Left colon (tissue), 2 donors: ENCODE measurements at regions not wholly inside any gene's neighbourhood (a gene's known extent, or its start where the extent isn't known, plus 50 kb on each side); places are given as distances from the start of the nearest gene placed in this dataset.
A peak's percentile ranks its signal among the peaks of the same experiment; 100 is the strongest.
"Not testable (repeated sequence)": the region's sequence is repeated elsewhere in the genome, so short reads cannot be mapped to it uniquely, and the experiment has no call there.

ENCODE experiments used
- ATAC-seq: fragments of 200-7000 bp; cut with Tn5 transposase; one replicate; pipeline ENCODE4 v1.9.1; 2020; ENCODE audit warnings: mild to moderate bottlenecking, moderate library complexity
- DNase-seq, 2 donors: peaks; one replicate each; pipeline ENCODE4 v3.0.0-alpha.2; 2020
- intact Hi-C, 2 donors: fragments of 100-400 bp; cut with DNase I in 1 of 2; cut with micrococcal nuclease in 1 of 2; formaldehyde crosslinking; loops; one replicate each; pipeline versions ENCODE4 v1.11.2 to v1.14.0; 2022; cut with DNase I, micrococcal nuclease
- donor health status: DM: no; HTN: no; CAD: no.
- donor health status: DM: yes; HTN: yes; CAD: no.

DNA sequence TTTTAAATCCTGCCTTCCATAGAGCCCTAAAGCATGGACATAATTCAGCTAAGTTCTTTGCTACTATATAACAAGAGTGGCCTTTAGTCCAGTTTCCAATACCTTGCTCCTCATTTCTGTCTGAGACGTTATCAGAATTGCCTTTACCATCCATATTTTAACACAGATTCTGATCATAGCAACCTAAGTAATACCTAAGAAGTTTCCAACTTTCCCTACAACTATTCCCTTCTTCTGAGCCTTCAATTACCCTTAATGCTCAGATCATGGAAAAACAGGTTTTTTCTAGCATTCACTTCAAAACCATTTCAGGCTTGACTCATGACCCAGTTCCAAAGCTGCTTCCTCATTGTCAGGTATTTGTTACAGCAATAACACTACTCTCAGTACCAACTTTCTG is 367.1 kb downstream of the C6orf118 start:
- no peak for DNase-seq
- ATAC-seq, result no peak
- intact Hi-C loops, result no loop called here

DNA sequence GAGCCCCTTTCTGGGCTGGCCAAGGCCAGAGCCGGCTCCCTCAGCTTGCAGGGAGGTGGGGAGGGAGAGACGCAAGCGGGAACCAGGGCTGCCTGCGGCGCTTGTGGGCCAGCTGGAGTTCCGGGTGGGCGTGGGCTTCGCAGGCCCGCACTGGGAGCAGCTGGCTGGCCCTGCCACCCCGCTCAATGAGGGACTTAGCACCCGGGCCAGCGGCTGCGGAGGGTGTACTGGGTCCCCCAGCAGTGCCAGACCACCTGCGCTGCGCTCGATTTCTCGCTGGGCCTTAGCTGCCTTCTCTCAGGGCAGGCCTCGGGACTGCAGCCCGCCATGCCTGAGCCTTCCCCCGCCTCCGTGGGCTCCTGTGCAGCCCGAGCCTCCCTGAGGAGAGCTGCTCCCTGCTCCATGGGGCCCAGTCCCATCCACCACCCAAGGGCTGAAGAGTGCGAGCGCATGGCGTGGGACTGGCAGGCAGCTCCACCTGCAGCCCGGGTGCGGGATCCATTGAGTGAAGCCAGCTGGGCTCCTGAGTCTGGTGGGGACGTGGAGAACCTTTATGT is 376.1 kb downstream of the C6orf118 start:
- DNase-seq, ATAC-seq, intact Hi-C loops: not testable (repeated sequence)

DNA sequence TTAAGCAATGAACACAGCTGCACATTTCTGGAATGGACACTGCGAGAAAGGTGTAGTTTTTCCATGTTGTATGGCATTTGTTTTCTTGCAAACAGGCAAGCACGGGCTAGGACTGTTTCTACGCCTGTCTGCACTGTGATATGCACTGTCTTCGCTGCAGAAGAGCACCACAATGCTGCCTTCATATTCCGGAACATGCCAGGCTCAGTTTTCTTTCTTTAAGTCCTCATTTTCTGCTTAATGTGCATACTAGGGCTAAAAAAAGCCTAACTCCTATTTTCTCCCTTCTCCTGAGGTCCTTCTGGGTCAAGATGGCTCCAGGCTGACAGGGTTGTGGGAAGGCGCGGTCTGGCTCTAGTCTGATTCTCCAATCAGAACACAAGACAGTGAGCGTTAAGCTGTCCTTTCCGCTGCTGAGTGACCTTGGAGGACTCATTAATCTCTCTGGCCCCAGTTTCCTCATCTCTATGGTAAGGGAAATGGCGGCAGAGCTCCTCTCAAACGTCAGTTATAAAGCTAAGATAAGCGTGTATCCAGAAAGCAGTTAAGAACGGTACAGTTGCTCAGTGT is 379.9 kb downstream of the C6orf118 start:
- ATAC-seq (no peak), DNase-seq (no peak)
- intact Hi-C loops, result no loop called here

DNA sequence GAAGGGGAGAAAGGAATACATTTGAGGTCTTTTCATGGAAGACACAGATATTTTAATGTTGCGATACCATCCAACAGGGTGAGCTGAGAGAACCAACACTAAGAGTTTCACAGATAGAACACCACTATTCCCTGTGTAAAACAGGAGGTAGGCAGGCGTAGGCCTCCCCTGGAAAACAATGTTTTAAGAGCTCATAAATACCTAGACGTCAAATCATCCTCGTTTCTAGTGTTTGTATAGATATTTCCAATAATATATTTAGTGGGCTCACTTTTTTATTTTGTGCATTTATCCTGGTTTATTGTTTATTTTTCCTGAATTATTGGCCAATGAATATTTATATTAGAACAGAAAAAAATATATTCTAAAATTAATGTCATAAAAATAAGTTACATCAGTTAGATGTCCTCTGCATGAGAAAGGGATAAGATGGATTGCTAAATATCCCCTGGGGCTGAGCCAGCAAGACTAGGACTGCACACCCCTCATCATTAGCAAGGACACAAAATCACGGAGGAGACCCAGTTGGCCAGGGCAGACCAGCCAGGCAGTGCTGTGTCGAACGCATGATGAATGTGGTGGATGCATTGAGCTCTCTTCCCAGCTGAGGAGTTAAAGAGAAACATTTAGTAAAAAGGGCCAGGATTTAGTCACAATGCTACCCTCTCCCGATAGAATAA is 380.5 kb downstream of the C6orf118 start:
- intact Hi-C loops, result no loop called here
- ATAC-seq, result no peak
- DNase-seq, result no peak

DNA sequence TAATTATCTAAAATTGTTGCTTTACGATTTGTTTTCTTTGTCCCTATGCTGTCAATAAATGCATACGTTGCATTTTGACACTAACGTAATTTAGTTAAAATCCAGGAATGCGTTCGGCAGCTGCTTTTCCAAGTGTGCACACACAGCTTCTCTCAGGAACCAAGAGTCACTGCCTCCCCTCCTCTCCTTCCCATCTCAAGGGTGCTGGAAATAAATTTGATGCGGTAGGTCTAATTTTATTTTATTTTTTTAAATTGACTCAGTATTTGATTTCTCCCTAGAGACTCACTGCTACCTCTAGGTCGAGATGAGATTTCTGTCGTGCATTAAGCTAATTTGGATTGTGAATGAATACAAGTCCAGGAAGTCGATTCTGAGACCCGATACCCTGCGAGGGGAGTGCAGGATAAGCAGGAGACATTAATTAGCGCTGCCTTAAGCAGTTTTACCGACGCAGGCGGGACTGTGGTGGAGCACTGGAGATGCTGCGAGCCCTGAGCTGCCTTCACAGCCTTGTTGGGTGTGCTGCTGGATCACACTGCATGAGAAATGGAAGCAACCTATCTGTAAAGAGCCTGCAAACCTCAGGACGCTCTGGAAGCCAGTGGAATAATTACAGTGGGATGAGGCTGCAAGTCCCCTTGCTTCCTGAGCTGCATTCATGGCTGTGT is 381.2 kb downstream of the C6orf118 start:
- DNase-seq (no peak), ATAC-seq (no peak)
- intact Hi-C loops, result no loop called here

DNA sequence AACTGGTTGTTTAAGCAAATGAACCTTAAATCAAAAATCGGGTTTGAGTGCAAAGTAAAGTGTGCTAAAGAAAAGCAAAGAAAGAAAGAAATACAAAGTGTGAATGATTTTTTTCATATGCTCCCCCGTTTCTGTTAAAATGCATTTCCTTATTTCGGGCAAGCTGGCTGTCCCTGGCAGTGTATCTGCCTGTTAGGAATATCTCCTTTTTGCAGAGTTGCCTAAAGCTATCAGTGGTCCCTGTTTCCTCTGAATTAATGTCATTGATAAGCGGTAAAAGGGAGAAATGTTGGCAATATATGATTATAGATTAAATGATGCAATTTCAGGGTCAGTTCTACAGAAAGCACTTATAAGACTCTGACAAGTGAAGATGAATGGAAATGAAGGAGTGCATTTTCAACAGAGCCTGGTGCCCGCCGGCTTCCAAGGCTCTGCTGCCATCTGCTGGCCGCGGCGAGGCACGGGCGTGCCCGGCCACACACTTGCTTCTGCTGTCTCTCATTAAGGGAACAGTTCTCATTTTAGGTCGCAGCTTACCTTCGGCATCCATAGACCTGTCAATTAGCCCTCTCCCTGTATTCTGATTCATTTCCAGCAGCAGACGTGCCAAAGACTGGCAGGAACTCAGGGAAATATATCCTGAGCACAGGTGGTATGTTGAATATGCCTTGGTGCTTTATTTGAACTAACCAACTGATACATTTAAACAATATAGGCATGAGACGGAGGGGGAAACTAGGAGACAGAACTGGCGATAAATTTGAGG is 381.9 kb downstream of the C6orf118 start:
- intact Hi-C loops, result no loop called here
- peak in 1 of 2 donors; percentile 42 for DNase-seq
- ATAC-seq, result peak; percentile 67

DNA sequence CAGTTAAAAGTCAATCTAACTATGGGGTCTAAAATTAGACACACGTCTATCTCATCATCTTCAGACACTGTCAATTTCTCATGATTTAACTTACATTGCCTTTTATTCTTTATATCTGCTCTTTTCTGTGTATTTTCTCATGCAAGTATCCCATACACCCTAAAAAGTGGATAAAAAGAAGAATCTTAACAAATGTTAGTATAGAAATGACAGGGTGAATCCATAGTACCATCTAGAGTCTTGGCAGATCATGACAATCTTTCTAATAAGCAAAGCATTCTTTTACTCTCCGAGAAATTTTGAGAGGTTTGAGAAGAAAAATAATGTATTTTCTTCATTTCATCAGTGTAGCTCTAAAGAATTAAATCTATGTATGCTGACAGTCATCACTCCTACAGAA is 382.7 kb downstream of the C6orf118 start:
- ATAC-seq (no peak), DNase-seq (no peak)
- intact Hi-C loops, result no loop called here

DNA sequence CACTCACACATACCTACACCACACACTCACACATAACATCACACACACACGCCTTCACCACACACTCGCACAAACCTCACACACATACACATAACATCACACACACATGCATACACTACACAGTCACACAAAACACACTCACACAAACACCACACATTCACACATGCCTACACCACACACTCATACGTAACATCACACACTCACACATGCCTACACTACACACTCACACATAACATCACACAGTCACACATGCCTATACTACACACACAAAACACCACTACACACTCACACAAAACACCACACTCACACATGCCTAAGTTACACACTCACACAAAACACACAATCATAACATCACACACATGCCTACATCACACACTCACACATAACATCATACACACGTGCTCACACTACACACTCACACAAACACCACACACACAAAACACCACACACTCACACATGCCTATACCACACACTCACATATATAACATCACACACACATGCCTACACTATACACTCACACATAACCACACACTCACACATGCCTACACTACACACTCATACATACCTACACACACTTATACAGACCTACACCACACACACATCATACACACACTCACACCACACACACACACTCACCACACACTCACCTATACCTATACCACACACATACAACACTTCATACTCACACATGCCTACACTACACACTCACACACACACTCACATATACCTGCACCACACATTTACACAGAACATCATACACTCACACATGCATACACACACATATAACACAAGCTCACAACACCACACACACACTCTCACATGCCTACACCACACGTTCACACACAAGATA is 383.5 kb downstream of the C6orf118 start:
- intact Hi-C loops, result no loop called here
- ATAC-seq, result no peak
- DNase-seq, result no peak

DNA sequence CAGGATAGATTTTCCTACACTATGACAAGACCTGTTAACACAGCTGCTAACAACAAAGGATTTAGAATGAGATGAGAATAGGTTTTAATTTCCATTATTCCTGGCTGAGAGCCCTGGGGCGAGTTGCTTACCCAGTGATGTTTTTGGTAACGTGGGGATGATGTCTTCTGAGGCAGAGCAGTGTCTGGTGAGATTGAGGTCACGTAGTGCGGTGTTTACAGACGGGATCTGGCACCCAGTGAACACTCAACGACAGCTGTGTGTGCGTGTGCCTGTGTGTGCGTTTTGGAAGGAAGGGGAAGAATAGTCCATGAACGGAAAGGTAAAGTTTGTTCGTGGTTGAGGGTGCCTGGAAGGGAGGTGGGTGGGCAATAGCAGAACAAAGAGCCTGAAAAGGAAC is 384.7 kb downstream of the C6orf118 start:
- intact Hi-C loops, result no loop called here
- DNase-seq (no peak), ATAC-seq (no peak)

DNA sequence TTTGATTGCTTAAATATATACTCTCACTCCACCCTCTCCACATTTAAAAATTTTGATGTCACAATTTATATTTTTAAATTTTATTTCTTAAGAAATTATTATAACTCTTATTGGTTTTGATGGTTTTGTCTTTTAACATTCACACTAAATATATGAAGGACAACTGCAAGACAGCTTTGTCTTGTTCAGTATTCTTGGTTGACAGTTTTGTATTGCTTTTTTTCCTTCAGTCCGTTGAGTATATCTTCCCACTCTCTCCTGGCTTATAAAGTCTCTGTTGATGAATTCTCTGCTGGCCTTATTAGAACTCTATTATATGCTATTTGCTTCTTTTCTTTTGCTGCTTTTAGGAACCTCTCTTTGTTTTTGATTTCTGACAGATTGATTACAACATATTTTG is 392.2 kb downstream of the C6orf118 start:
- no peak for ATAC-seq

DNA sequence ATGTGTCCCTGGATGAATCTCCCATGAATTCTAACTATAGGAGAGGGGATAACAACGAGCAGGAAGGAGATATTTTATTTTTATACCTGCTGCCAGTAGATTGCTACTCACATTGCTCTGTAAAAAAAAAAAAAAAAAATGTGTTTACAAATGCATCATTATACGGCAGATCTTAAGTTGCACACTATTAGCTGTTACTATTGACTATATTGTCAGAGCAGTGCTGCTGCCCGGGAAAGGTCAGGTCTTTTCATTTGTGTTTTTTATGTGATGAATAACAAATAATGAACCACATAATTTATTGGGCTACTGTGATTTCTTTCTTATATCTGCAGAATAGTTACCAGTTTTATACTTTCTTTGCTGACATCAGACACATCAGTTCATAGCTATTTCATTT is 393.3 kb downstream of the C6orf118 start:
- no peak for DNase-seq
- intact Hi-C loops, result no loop called here
- no peak for ATAC-seq

More for the DNA sequence above, 392.2 kb downstream of the C6orf118 start:
- intact Hi-C loops, result no loop called here
- DNase-seq, result no peak

DNA sequence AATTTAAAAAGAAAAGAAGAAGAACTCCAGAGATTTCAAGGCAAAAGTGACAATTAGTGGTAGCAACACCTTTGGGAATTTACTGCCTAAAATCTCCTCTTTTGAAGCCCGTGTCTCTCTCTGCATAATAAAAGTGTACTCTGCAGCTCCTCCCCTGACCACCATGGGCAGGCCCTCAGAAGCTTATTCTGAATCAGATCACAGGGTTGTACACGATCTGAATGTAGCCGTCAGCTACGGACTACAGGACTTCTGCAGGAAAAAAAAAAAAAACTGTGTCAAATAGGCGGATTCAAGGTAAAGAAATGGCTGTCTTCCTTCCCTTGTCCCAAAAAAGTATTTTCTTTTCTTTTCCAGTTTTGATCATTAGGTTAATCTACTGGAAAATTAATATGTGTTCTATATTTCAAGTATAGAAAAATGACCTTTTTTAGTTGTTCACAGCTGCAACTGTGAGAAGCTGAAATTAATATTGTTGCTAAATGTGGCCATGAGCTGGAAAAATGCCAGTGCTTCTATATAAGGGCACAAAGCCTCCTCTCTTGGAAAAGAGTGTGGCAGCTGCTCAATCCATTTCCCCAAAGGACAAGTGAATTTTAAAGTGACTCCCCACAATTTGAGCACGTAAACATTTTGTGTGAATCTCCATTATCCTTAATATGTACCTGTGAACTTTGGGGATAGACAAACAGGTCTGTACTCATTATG is 397.4 kb downstream of the C6orf118 start:
- no peak for ATAC-seq

DNA sequence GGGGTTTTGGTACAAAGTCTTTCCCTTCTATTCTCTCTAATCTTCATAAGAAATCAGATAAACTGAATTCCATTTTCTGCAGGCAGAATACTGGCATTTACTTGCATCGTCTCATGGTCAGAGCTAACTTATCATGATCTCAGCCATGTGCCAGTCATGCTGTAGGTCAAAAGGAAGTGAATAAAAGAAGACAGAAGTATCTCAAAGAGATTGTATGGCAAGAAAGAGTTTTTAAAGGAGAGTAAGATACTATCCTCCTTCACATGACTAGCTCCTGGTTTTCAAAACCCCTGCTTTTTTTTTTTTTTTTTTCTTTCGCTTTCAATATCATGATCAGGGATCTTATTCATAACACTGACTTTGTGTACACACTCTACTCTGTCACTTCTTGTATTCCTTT is 398.3 kb downstream of the C6orf118 start:
- no peak for DNase-seq
- no peak for ATAC-seq
- intact Hi-C loops, result no loop called here

More for the DNA sequence above, 397.4 kb downstream of the C6orf118 start:
- intact Hi-C loops, result no loop called here
- DNase-seq, result no peak

DNA sequence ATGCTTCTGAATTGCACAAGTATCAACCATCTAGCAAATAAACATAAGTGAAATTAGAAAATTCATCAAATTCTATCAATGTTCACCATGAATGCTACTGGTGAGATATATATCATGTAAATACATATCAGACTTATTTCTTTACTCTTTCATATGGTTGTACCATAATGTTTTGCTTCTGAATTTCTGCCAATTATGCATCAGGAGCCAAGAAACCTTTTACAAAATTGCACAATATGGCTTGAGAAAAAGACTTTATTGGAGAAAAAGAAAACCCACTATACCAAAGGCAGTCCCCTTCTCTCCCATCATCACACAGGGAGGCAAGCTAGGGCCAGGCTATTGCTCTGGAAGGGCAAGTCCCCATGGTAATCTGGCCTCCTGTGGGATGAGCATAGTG is 402.6 kb downstream of the C6orf118 start:
- ATAC-seq (no peak), DNase-seq (no peak)
- intact Hi-C loops, result no loop called here

DNA sequence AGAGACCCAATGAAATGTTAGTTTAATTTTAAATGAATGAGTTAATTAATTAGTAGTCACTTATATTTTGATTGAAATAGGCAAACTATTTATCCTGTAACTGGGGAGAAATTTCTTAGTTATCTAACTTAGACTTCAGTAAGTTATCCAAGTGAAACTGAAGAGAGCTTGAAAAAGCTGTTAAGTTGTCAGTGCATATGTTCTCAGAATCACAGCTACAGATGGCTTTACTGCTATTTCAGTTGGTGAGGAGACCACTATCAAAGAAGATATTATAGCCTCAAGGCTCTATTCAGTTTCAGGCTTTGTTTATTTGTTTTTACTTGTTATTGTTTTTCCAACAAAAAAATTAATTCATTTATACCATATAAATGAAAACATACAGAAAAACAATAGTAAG is 404.1 kb downstream of the C6orf118 start:
- no peak for DNase-seq
- intact Hi-C loops, result no loop called here
- no peak for ATAC-seq

DNA sequence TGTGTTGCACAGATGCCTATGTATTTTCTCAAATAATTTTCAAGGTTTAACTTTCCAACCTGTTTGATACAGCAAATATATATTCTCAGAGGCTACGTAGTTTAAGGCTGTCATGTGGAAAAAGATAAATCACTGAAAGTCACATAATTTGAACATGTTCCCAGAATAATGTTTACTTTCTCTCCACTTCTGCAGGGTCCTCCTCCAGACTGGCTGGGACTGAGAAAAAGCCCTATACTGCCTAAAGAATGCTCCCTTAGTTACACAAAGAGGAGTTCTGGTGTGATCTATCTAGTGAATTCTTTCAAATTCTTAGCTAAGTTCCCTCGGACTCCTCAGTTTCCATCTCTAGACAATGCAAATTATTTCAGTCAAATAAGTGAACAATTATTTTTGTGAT is 411.0 kb downstream of the C6orf118 start:
- ATAC-seq (no peak), DNase-seq (no peak)
- intact Hi-C loops, result no loop called here

DNA sequence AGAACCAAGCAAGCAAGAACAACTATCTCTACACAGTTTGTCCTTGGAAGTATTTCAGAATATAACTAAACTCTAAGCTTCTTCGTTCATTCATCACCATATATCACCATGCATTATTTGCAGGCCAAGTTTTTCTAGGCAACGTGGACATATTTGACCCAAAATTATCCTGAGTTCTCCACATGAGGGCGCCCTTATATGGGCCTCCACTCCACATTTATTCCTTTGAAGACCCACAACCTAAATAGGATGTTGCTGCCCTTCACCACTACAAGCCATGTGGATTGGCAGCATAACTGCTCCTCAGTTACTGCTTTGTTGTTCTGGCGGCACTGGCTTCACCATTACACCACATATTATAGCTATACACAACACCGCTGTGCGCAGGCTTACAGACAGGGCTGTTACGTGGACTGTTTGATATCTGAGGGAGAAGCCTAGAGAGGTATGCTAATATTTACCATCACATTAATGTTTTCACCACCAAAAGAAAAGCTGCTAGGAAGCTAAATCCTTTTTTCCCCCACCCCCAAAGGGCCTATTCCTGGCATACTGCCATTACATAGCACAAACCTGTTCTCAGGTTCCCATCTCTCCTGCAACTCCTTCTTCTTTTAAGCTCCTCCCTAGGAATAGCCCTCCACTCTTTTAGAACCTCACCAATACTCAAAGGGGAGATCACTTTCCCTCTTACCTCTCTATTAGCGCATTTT is 411.7 kb downstream of the C6orf118 start:
- ATAC-seq (no peak), DNase-seq (no peak)
- intact Hi-C loops, result no loop called here
